HepG2 (cell line): ENCODE measurements at regions not wholly inside any gene's neighbourhood (a gene's known extent, or its start where the extent isn't known, plus 50 kb on each side); places are given as distances from the start of the nearest gene placed in this dataset.

Experiments used
- ATAC-seq: fragments of 200-7000 bp; cut with Tn5 transposase; 3 replicates; pipeline ENCODE4 v1.9.1; 2020; ENCODE audit warnings: mild to moderate bottlenecking, moderate library complexity
- BruUV-seq: library from RNA; stranded (reverse); fragments of 400-500 nt; replicated peaks from 2 replicates; lab custom pipeline; 2021; lab: Mats Ljungman, UMichigan
- CTCF ChIA-PET: fragments of 300-600 bp; formaldehyde crosslinking; extraction: SDS; loops from one replicate; lab custom pipeline; 2021; ENCODE audit warnings: low total read pairs, inconsistent platforms, low intra/inter-chr PET ratio; lab: Yijun Ruan, JAX
- POLR2A ChIA-PET: fragments of 350-600 bp; sonication (Branson Sonifier 250); formaldehyde crosslinking; loops from one replicate; lab custom pipeline; 2020; ENCODE audit warnings: antibody characterized with exemption, inconsistent platforms; lab: Yijun Ruan, JAX
- DNase-seq: peaks from one replicate; pipeline ENCODE4 v3.0.0-alpha.2; 2015; ENCODE audit warnings: low spot score
- FAIRE-seq: peaks from 3 replicates; lab custom pipeline; 2011; peaks lifted over from hg19 to GRCh38; lab: Jason Lieb, UNC
- H2AFZ ChIP-seq: one replicate; pipeline ENCODE4 v1.6.1; 2011; ENCODE audit warnings: low read length, inconsistent platforms
- H3K27ac ChIP-seq: fragments of 300-600 bp; 3 replicates; pipeline ENCODE4 v1.8.0; 2011; ENCODE audit warnings: mixed run types, mild to moderate bottlenecking, mixed read lengths, low read length, inconsistent platforms; ENCODE audit not compliant: insufficient read depth; ENCODE audit errors: extremely low read length
- H3K27me3 ChIP-seq, 2 experiments: fragments of 200-600 bp in 1 of 2; 2 replicates in 1 of 2; 3 replicates in 1 of 2; pipeline versions ENCODE4 v1.6.0 to v1.8.0; 2011; ENCODE audit warnings: low read length in 2 of 2, mild to moderate bottlenecking in 2 of 2, moderate library complexity in 2 of 2, inconsistent platforms in 1 of 2; ENCODE audit not compliant: insufficient read depth in 2 of 2, control insufficient read depth in 1 of 2
- H3K36me3 ChIP-seq, 2 experiments: fragments of 200-600 bp in 1 of 2; replicated peaks in 1 of 2; 2 replicates in 1 of 2; 3 replicates in 1 of 2; pipeline versions ENCODE4 v1.5.1 to v1.8.0; 2011; ENCODE audit warnings: low read length in 2 of 2, inconsistent platforms in 1 of 2; ENCODE audit not compliant: insufficient read depth in 2 of 2, control insufficient read depth in 1 of 2
- H3K4me1 ChIP-seq: 2 replicates; pipeline ENCODE4 v1.5.1; 2012; ENCODE audit warnings: low read length, inconsistent platforms; ENCODE audit not compliant: insufficient read depth
- H3K4me2 ChIP-seq: 2 replicates; pipeline ENCODE4 v1.6.0; 2011; ENCODE audit warnings: low read depth, low read length, inconsistent platforms
- H3K4me3 ChIP-seq, 3 experiments: fragments of 200-600 bp in 1 of 3; sonication (generic), shearing (Covaris generic) in 1 of 3; replicated peaks in 1 of 3; 2 replicates each; pipeline ENCODE4 v1.5.1; 2011 to 2016; ENCODE audit warnings: low read length in 3 of 3, inconsistent platforms in 2 of 3, low read depth in 2 of 3, mild to moderate bottlenecking in 2 of 3, control low read depth in 1 of 3, mixed read lengths in 1 of 3; ENCODE audit not compliant: insufficient read depth in 1 of 3
- H3K79me2 ChIP-seq: one replicate; pipeline ENCODE4 v1.6.1; 2011; ENCODE audit warnings: low read length, inconsistent platforms; ENCODE audit not compliant: insufficient read depth
- H3K9ac ChIP-seq: 2 replicates; pipeline ENCODE4 v1.6.0; 2011; ENCODE audit warnings: mild to moderate bottlenecking, low read depth, low read length, inconsistent platforms; ENCODE audit not compliant: insufficient read depth
- H3K9me3 ChIP-seq: 2 replicates; pipeline ENCODE4 v1.5.1; 2012; ENCODE audit warnings: mild to moderate bottlenecking, low read length
- H4K20me1 ChIP-seq: 2 replicates; pipeline ENCODE4 v1.6.0; 2011; ENCODE audit warnings: inconsistent platforms, mild to moderate bottlenecking, low read length, moderate library complexity; ENCODE audit not compliant: insufficient read depth
- ATF7 ChIP-seq, 2 experiments: fragments of 450-650 bp in 1 of 2; sonication (generic) in 1 of 2; formaldehyde crosslinking in 1 of 2; IDR thresholded peaks; 2 replicates each; pipeline versions ENCODE4 v1.4.0 to v1.6.1; 2016 to 2020; ENCODE audit warnings: antibody characterized with exemption in 1 of 2, mild to moderate bottlenecking in 1 of 2, missing genetic modification reagents in 1 of 2
- E2F1 ChIP-seq: sonication (generic); formaldehyde crosslinking; IDR thresholded peaks from 2 replicates; pipeline ENCODE4 v1.5.0; 2020; ENCODE audit warnings: missing genetic modification reagents
- FOXA1 ChIP-seq, 2 experiments: fragments of 450-650 bp in 1 of 2; sonication (generic) in 1 of 2; formaldehyde crosslinking in 1 of 2; IDR thresholded peaks; 2 replicates each; pipeline versions ENCODE4 v1.4.0 to v1.6.1; 2016 to 2020; ENCODE audit warnings: missing genetic modification reagents in 1 of 2
- WGBS: methylation state at CpG from one replicate; pipeline ENCODE4 v1.1.6; 2017; ENCODE audit warnings: low lambda C conversion rate; 5-methylcytosine and 5-hydroxymethylcytosine counted together
- in situ Hi-C: cut with HindIII; loops from 2 replicates; pipeline ENCODE4 v1.10.0; 2017; ENCODE audit warnings: low pct_unique_long_range_greater_than_20kb; ENCODE audit not compliant: extremely low pct_ligation_motif_present
- intact Hi-C: fragments of 100-400 bp; cut with micrococcal nuclease; formaldehyde crosslinking; loops from one replicate; pipeline ENCODE4 v1.10.0; 2022; ENCODE audit not compliant: unreplicated experiment

- no peak overlapping the region for H3K4me3 ChIP-seq
- no peak overlapping the region for H3K27ac ChIP-seq
- FAIRE-seq: no peak
- no peaks in the 10 kb centered on the region for H3K79me2 ChIP-seq
- intact Hi-C loops: no loop called here
- no peak overlapping the region for H3K4me2 ChIP-seq
- CTCF ChIA-PET: no interaction called here
- TF ChIP-seq ATF7 (IDR thresholded peaks at IDR 0.05) (no peak), ATF7 (CRISPR knock-in tag; IDR thresholded peaks at IDR 0.05) (no peak), FOXA1 (IDR thresholded peaks at IDR 0.05) (0 out of 2 replicates have a peak, but pooled peaks have one; percentile 24), FOXA1 (CRISPR knock-in tag; IDR thresholded peaks at IDR 0.05) (peak; percentile 44; the same call in 1 of the 2 replicates)
- POLR2A ChIA-PET: no interaction called here
- no TSS peak for BruUV-seq
- no peaks in the 10 kb centered on the region for H3K9me3 ChIP-seq
- no peak for ATAC-seq
- H4K20me1 ChIP-seq: no peaks in the 10 kb centered on the region
- H3K27me3 ChIP-seq: 0 out of 5 replicates have a peak, but pooled peaks cover 0 to 15% of the 10 kb centered on the region in 2 experiments
- no peak for DNase-seq
- H3K36me3 ChIP-seq: no peaks in the 10 kb centered on the region
- H2AFZ ChIP-seq: no peak overlapping the region
- WGBS: 25% methylated on average over 8 of the region's 8 CpGs
- no peak overlapping the region for H3K9ac ChIP-seq
- no peaks in the 10 kb centered on the region for H3K4me1 ChIP-seq
- in situ Hi-C loops: no loop called here
These were observed 205.5 kb downstream of the FBXO15 start for GRCh38 chr18:73942081-73942625.

- ATAC-seq (no peak), DNase-seq (no peak), FAIRE-seq (no peak)
- ChIA-PET CTCF (no interaction called here), POLR2A (no interaction called here)
- no peak overlapping the region for H3K27ac ChIP-seq
- no peak overlapping the region for H3K4me3 ChIP-seq
- 2% methylated on average over 8 of the region's 8 CpGs for WGBS
- H4K20me1 ChIP-seq: no peaks in the 10 kb centered on the region
- no peak overlapping the region for H3K4me2 ChIP-seq
- no peak for TF ChIP-seq E2F1 (CRISPR knock-in tag)
- BruUV-seq: no TSS peak
- no peaks in the 10 kb centered on the region for H3K79me2 ChIP-seq
- intact Hi-C loops (no loop called here), in situ Hi-C loops (no loop called here)
- no peak overlapping the region for H3K9ac ChIP-seq
- H2AFZ ChIP-seq: no peak overlapping the region
- no peaks in the 10 kb centered on the region for H3K9me3 ChIP-seq
- H3K4me1 ChIP-seq: no peaks in the 10 kb centered on the region
- 0 out of 5 replicates have a peak, but pooled peaks cover 0 to 15% of the 10 kb centered on the region in 2 experiments for H3K27me3 ChIP-seq
- H3K36me3 ChIP-seq: no peaks in the 10 kb centered on the region
These were observed 206.9 kb downstream of the FBXO15 start for GRCh38 chr18:73940721-73941120.
